ENCODE measurements at regions not wholly inside any gene's neighbourhood (a gene's known extent, or its start where the extent isn't known, plus 50 kb on each side); places are given as distances from the start of the nearest gene placed in this dataset.
"Not testable (repeated sequence)": the region's sequence is repeated elsewhere in the genome, so short reads cannot be mapped to it uniquely, and the experiment has no call there.

GRCh38 chr19:27844261-27844660, 1368.7 kb downstream of the UQCRFS1 start:
- in situ Hi-C loops (cut with MboI; ENCODE audit: low sequenced_read_pairs) = no loop called here

GRCh38 chr19:27843861-27844260, 1369.1 kb downstream of the UQCRFS1 start:
- in situ Hi-C loops (cut with MboI; ENCODE audit: low sequenced_read_pairs) = no loop called here

GRCh38 chr19:27833031-27833430, 1379.9 kb downstream of the UQCRFS1 start:
- in situ Hi-C loops (cut with MboI; ENCODE audit: low sequenced_read_pairs) = no loop called here

GRCh38 chr19:27828829-27829228, 1384.1 kb downstream of the UQCRFS1 start:
- in situ Hi-C loops (cut with MboI; ENCODE audit: low sequenced_read_pairs) = no loop called here

GRCh38 chr19:27824108-27824507, 1388.8 kb downstream of the UQCRFS1 start:
- in situ Hi-C loops (cut with MboI; ENCODE audit: low sequenced_read_pairs) = no loop called here

GRCh38 chr19:27822336-27822735, 1390.6 kb downstream of the UQCRFS1 start:
- in situ Hi-C loops (cut with MboI; ENCODE audit: low sequenced_read_pairs) = no loop called here

GRCh38 chr19:27821418-27822018, 1391.4 kb downstream of the UQCRFS1 start:
- in situ Hi-C loops (cut with MboI; ENCODE audit: low sequenced_read_pairs) = no loop called here

- in situ Hi-C loops (cut with MboI; ENCODE audit: low sequenced_read_pairs) = no loop called here
Observed at GRCh38 chr19:27815985-27816384, 1397.0 kb downstream of the UQCRFS1 start.

- in situ Hi-C loops (cut with MboI; ENCODE audit: low sequenced_read_pairs) = not testable (repeated sequence)
Observed at GRCh38 chr19:27814834-27815233, 1398.1 kb downstream of the UQCRFS1 start.

GRCh38 chr19:27814274-27814673, 1398.7 kb downstream of the UQCRFS1 start:
- in situ Hi-C loops (cut with MboI; ENCODE audit: low sequenced_read_pairs) = not testable (repeated sequence)

- in situ Hi-C loops (cut with MboI; ENCODE audit: low sequenced_read_pairs) = no loop called here
Observed at GRCh38 chr19:27806471-27807070, 1406.4 kb downstream of the UQCRFS1 start.

GRCh38 chr19:27805848-27806247, 1407.1 kb downstream of the UQCRFS1 start:
- in situ Hi-C loops (cut with MboI; ENCODE audit: low sequenced_read_pairs) = no loop called here

- in situ Hi-C loops (cut with MboI; ENCODE audit: low sequenced_read_pairs) = not testable (repeated sequence)
Observed at GRCh38 chr19:27802293-27802692, 1410.7 kb downstream of the UQCRFS1 start.

GRCh38 chr19:27796540-27796939, 1416.4 kb downstream of the UQCRFS1 start:
- in situ Hi-C loops (cut with MboI; ENCODE audit: low sequenced_read_pairs) = no loop called here

GRCh38 chr19:27796073-27796472, 1416.9 kb downstream of the UQCRFS1 start:
- in situ Hi-C loops (cut with MboI; ENCODE audit: low sequenced_read_pairs) = no loop called here

- in situ Hi-C loops (cut with MboI; ENCODE audit: low sequenced_read_pairs) = no loop called here
Observed at GRCh38 chr19:27795369-27795768, 1417.6 kb downstream of the UQCRFS1 start.

- in situ Hi-C loops (cut with MboI; ENCODE audit: low sequenced_read_pairs) = no loop called here
Observed at GRCh38 chr19:27794494-27795042, 1418.4 kb downstream of the UQCRFS1 start.

GRCh38 chr19:27793644-27794493, 1419.1 kb downstream of the UQCRFS1 start:
- in situ Hi-C loops (cut with MboI; ENCODE audit: low sequenced_read_pairs) = no loop called here

- in situ Hi-C loops (cut with MboI; ENCODE audit: low sequenced_read_pairs) = no loop called here
Observed at GRCh38 chr19:27793128-27793643, 1419.8 kb downstream of the UQCRFS1 start.

GRCh38 chr19:27792576-27793127, 1420.3 kb downstream of the UQCRFS1 start:
- in situ Hi-C loops (cut with MboI; ENCODE audit: low sequenced_read_pairs) = no loop called here

Data from HL-60/S4 treated with phorbol 12-myristate 13-acetate at 8.2 ng/mL for 4 days and 3 days (cell line).